GM10248 (cell line): ENCODE measurements at regions not wholly inside any gene's neighbourhood (a gene's known extent, or its start where the extent isn't known, plus 50 kb on each side); places are given as distances from the start of the nearest gene placed in this dataset.
A peak's percentile ranks its signal among the peaks of the same experiment; 100 is the strongest.

ENCODE experiments used
- CTCF ChIA-PET: fragments of 300-600 bp; sonication (Branson Sonifier 250); formaldehyde crosslinking; extraction: SDS; loops from one replicate; lab custom pipeline; 2021; ENCODE audit warnings: antibody characterized with exemption; lab: Yijun Ruan, JAX
- POLR2A ChIA-PET: fragments of 350-650 bp; sonication (Branson Sonifier 250); formaldehyde crosslinking; extraction: SDS; loops from one replicate; lab custom pipeline; 2020; ENCODE audit warnings: antibody characterized with exemption; lab: Yijun Ruan, JAX
- DNase-seq: peaks from one replicate; pipeline ENCODE4 v3.0.0; 2012; ENCODE audit errors: extremely low spot score
- TF ChIP-seq, protein P1 (sequence below): IDR thresholded peaks from 2 replicates; pipeline ENCODE4 v1.5.1; 2012; ENCODE audit warnings: mild to moderate bottlenecking, low read depth; ENCODE audit errors: extremely low read depth, missing control alignments, control extremely low read depth

DNA sequence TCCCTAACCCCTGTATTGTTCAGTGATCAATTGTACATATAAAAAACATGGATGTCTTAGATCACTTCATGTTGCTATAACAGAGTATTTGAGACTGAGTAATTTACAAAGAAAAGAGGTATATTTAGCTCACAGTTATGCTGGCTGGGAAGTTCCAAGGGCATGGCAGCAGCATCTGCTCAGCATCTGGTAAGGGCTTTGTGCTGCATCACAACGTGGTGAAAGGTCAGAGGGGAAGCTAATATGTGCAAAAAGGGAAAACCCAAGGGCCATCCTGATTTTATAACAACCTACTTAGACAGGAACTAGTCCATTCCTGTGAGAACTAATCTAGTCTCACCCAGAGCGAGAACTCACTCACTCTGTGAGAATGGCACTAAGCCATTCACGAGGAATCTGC lies 128.2 kb upstream of the OTUD4 start:
- DNase-seq = no peak
- ChIA-PET POLR2A (no interaction called here), CTCF (interaction anchor here (1.0 kb wide), 1 partner anchor 75 kb away, joined by 3 read pairs; no protein-coding TSS in a partner anchor)
- TF ChIP-seq, protein P1, sequence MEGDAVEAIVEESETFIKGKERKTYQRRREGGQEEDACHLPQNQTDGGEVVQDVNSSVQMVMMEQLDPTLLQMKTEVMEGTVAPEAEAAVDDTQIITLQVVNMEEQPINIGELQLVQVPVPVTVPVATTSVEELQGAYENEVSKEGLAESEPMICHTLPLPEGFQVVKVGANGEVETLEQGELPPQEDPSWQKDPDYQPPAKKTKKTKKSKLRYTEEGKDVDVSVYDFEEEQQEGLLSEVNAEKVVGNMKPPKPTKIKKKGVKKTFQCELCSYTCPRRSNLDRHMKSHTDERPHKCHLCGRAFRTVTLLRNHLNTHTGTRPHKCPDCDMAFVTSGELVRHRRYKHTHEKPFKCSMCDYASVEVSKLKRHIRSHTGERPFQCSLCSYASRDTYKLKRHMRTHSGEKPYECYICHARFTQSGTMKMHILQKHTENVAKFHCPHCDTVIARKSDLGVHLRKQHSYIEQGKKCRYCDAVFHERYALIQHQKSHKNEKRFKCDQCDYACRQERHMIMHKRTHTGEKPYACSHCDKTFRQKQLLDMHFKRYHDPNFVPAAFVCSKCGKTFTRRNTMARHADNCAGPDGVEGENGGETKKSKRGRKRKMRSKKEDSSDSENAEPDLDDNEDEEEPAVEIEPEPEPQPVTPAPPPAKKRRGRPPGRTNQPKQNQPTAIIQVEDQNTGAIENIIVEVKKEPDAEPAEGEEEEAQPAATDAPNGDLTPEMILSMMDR = no peak

DNA sequence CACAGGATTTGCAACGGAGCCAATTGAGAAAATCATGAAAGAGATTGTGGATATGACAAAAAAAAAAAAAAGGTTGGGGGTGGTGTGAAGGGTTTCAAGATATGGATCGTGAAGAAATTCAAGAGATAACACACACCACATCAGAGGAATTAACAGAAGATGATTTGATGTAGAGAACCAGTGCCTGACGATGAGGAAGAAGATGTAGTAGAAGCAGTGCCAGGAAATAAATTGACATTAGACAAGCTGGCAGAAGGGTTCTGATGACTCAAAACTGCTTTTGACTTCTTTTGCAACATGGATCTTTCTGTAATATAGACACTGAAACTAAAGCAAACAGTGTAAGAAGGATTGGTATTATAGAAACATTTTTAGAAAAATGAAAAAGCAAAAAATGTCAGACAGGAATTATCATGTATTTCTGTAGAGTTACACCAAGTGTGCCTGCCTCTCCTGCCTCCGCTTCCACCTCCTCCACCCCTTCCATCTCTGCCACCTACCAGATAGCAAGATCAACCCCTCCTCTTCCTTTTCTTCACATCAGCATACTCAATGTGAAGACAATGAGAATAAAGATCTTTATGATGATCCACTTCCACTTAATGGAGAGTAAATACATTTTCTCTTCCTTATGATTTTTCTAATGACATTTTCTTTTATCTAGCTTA lies 127.5 kb upstream of the OTUD4 start:
- CTCF ChIA-PET = interaction anchor here (1.0 to 1.3 kb wide), 2 partner anchors 27 to 74 kb away, joined by 3 read pairs; no protein-coding TSS in a partner anchor
- DNase-seq = no peak
- TF ChIP-seq, protein P1 = no peak
- POLR2A ChIA-PET = no interaction called here

DNA sequence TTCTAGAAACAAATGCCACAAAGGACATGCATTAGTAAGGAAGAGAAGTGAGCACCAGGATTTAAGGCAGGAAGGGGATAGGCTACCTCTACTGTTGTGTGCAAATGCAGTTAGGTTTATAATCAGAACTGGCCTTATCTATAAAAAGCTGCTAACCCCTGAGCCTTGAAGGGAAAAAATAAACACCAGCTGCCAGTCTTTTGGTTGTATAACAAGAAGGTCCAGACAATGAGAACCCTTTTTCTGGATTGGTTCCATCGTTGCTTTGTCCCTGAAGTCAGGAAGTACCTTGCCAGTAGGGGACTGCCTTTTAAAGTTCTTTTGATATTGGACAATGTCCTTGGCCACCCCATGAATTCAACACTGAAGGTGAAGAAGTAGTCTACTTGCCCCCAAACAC lies 126.7 kb upstream of the OTUD4 start:
- POLR2A ChIA-PET = no interaction called here
- TF ChIP-seq, protein P1 = no peak
- CTCF ChIA-PET = interaction anchor here (1.3 kb wide), 1 partner anchor 28 kb away, joined by 3 read pairs; no protein-coding TSS in a partner anchor

DNA sequence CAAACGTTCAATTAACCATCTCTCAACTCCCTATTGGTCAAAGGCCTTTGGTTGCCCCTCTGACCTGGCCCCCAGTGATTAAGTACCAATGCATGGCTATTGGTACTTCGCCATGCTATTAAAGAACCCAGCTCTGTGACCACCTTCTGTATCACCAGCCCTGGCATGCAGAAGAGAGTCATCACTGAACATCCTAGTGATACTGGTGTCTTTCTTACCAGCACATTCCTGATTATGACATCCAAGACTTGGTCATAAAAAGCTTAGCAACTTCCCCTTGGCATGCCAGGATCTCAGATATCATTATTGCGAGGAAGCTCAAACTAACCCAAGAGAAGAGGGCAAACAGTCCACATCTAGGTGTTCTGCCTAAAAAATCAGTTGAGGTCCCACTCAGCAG lies 122.3 kb upstream of the OTUD4 start:
- no peak for DNase-seq
- TF ChIP-seq, protein P1 = no peak
- ChIA-PET POLR2A (no interaction called here), CTCF (interaction anchor here (0.9 to 1.0 kb wide), 2 partner anchors 32 to 34 kb away, joined by 3 read pairs; no protein-coding TSS in a partner anchor)

More for the DNA sequence above, 126.7 kb upstream of the OTUD4 start:
- no peak for DNase-seq

DNA sequence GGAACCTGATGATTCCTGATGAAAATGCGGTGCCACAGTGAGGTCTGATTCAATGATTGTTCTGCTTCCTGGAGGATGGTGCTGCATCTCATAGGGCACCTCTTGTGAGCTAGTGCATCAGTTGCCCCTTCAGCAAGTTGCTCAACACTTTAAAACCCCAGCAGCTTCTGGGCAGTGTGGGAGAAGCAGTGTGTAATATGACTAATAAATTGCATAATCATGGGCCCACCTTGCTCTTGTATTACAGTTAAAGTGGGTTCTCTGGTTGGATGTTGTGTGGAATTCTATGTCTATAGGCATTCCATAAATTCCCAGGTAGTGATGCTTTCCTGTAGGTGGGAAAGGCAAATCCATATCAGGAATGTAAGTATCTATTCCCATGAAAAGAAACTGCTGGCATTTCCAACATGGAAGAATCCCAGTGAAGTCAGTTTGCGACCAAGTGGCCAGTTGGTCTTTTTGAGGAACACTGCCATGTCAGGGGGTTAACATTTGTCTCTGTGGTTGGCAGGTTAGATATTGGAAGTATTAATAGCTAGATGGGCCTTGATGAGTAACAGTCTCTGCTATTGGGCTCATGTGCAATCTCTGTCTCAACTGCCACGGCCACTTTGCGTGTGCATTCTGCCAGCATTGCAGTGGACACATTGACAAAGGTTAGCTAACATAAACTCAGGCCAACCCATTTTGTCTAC lies 121.1 kb upstream of the OTUD4 start:
- no peak for DNase-seq
- TF ChIP-seq, protein P1 = no peak
- POLR2A ChIA-PET = no interaction called here
- CTCF ChIA-PET = interaction anchor here (1.5 kb wide), 1 partner anchor 17 kb away, joined by 7 read pairs; no protein-coding TSS in a partner anchor

DNA sequence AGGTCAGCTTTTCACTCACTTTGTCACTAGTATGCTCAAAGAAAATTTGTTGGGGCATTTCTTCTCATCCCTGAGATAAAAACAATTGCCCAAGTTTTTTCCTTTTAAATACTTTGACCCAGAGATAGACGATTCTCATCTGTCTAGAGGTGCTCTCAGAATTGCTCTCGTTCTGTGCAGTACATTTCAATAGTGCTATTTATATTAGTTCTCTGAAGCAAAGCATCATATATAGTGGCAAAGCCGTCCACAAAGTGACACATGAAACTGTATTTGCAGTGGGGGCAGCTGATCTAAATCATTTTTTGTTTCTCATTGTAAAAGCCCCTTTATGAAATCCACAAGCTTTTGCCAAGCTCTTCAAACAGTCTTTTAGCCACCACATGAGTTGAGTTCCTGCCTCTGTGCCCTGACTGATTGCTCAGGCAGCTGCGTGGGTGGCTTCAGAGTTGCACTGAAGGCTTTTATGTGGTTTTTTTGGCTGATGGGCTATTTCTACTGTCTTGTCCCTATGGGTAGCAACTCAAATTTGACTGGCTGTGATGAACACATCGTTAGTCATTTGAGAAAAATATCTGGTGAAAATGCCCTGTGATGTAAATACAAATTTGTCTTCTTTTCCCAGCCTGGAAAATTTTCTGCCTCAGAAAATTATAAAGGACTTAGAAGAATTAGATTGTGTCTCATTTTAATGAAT lies 119.1 kb upstream of the OTUD4 start:
- DNase-seq = peak; percentile 42
- CTCF ChIA-PET = interaction anchor here (0.9 kb wide), 1 partner anchor 10 kb away, joined by 3 read pairs; no protein-coding TSS in a partner anchor
- TF ChIP-seq, protein P1 = no peak
- POLR2A ChIA-PET = no interaction called here
